DOHH2 (cell line): ENCODE measurements at regions not wholly inside any gene's neighbourhood (a gene's known extent, or its start where the extent isn't known, plus 50 kb on each side); places are given as distances from the start of the nearest gene placed in this dataset.

Experiments
- H3F3A ChIP-seq: fragments of 200-600 bp; sonication (generic), shearing (Covaris generic); 2 replicates; pipeline ENCODE4 v1.6.0; 2016; ENCODE audit warnings: antibody characterized with exemption, mild to moderate bottlenecking; ENCODE audit not compliant: control insufficient read depth, insufficient read depth
- H3K27ac ChIP-seq: fragments of 200-600 bp; sonication (generic); 2 replicates; pipeline ENCODE4 v1.5.1; 2014; ENCODE audit warnings: low read depth, mild to moderate bottlenecking, low read length, moderate library complexity
- H3K27me3 ChIP-seq: fragments of 200-600 bp; sonication (generic); 2 replicates; pipeline ENCODE4 v1.6.1; 2014; ENCODE audit warnings: mild to moderate bottlenecking, low read length, mixed read lengths; ENCODE audit not compliant: control insufficient read depth
- H3K36me3 ChIP-seq: fragments of 200-600 bp; sonication (generic); 2 replicates; pipeline ENCODE4 v1.6.1; 2014; ENCODE audit warnings: mild to moderate bottlenecking, low read length, moderate library complexity, mixed read lengths; ENCODE audit not compliant: control insufficient read depth
- H3K4me1 ChIP-seq: fragments of 200-600 bp; sonication (generic); 2 replicates; pipeline ENCODE4 v1.6.1; 2014; ENCODE audit warnings: mild to moderate bottlenecking, low read length, mixed read lengths; ENCODE audit not compliant: control insufficient read depth
- H3K4me2 ChIP-seq: fragments of 200-600 bp; sonication (generic); 2 replicates; pipeline ENCODE4 v1.6.0; 2014; ENCODE audit warnings: mild to moderate bottlenecking, low read length, moderate library complexity
- H3K4me3 ChIP-seq: fragments of 200-600 bp; sonication (generic); 2 replicates; pipeline ENCODE4 v1.5.1; 2014; ENCODE audit warnings: mild to moderate bottlenecking, low read length, mixed read lengths
- H3K79me2 ChIP-seq: fragments of 200-600 bp; sonication (generic); 2 replicates; pipeline ENCODE4 v1.6.1; 2014; ENCODE audit warnings: mild to moderate bottlenecking, low read length, mixed read lengths; ENCODE audit not compliant: control insufficient read depth
- H3K9me2 ChIP-seq: fragments of 200-600 bp; sonication (generic); replicated peaks from 2 replicates; pipeline ENCODE4 v1.6.1; 2014; ENCODE audit warnings: mild to moderate bottlenecking, low read length, mixed read lengths; ENCODE audit not compliant: control insufficient read depth
- H3K9me3 ChIP-seq: fragments of 200-600 bp; sonication (generic); 2 replicates; pipeline ENCODE4 v1.6.1; 2014; ENCODE audit warnings: antibody characterized with exemption, low read length, mixed read lengths; ENCODE audit not compliant: control insufficient read depth, insufficient read depth
- H4K20me1 ChIP-seq: fragments of 200-600 bp; sonication (generic); 2 replicates; pipeline ENCODE4 v1.6.0; 2014; ENCODE audit warnings: low read depth, mild to moderate bottlenecking, antibody characterized with exemption, low read length, moderate library complexity; ENCODE audit not compliant: control insufficient read depth, insufficient read depth
- CTCF ChIP-seq: fragments of 200-600 bp; sonication (generic); IDR thresholded peaks from one replicate; pipeline ENCODE4 v1.5.1; 2014; ENCODE audit warnings: antibody characterized with exemption, mild to moderate bottlenecking, low read depth, low read length; ENCODE audit not compliant: poor library complexity, severe bottlenecking
- EZH2phosphoT487 ChIP-seq: fragments of 200-600 bp; sonication (generic); IDR thresholded peaks from 2 replicates; pipeline ENCODE4 v1.6.1; 2017; ENCODE audit warnings: borderline replicate concordance, mild to moderate bottlenecking, antibody characterized with exemption, low read length, moderate library complexity, mixed read lengths

- no peaks in the 10 kb centered on the region for H3K9me2 ChIP-seq
- TF ChIP-seq EZH2phosphoT487 (no peak), CTCF (no peak)
- no peak overlapping the region for H3K27ac ChIP-seq
- H3K79me2 ChIP-seq = no peaks in the 10 kb centered on the region
- H3K27me3 ChIP-seq = no peaks in the 10 kb centered on the region
- no peaks in the 10 kb centered on the region for H3K36me3 ChIP-seq
- no peak overlapping the region for H3K4me3 ChIP-seq
- peaks cover 3% of the 10 kb centered on the region; the same call in 1 of the 2 replicates for H3K4me1 ChIP-seq
- H3F3A ChIP-seq = no peaks in the 10 kb centered on the region
- no peaks in the 10 kb centered on the region for H4K20me1 ChIP-seq
- no peak overlapping the region for H3K4me2 ChIP-seq
- no peaks in the 10 kb centered on the region for H3K9me3 ChIP-seq
Measured at GRCh38 chr20:2238601-2239000, 57.2 kb upstream of the TGM3 start.

GRCh38 chr20:2240835-2241234, 55.0 kb upstream of the TGM3 start:
- Histone ChIP-seq H3K27me3 (peaks cover 10% of the 10 kb centered on the region; the same call in 1 of the 2 replicates), H3K4me3 (no peak overlapping the region), H4K20me1 (no peaks in the 10 kb centered on the region), H3K4me2 (no peak overlapping the region), H3F3A (no peaks in the 10 kb centered on the region), H3K9me3 (no peaks in the 10 kb centered on the region), H3K27ac (no peak overlapping the region), H3K4me1 (peaks cover 3% of the 10 kb centered on the region; the same call in 1 of the 2 replicates), H3K79me2 (no peaks in the 10 kb centered on the region), H3K9me2 (no peaks in the 10 kb centered on the region), H3K36me3 (no peaks in the 10 kb centered on the region)
- TF ChIP-seq CTCF (no peak), EZH2phosphoT487 (no peak)

- TF ChIP-seq EZH2phosphoT487 = no peak
- TF ChIP-seq CTCF = no peak
- no peaks in the 10 kb centered on the region for H3K9me3 ChIP-seq
Measured at GRCh38 chr20:2242678-2243077, 53.1 kb upstream of the TGM3 start.

GRCh38 chr20:2244523-2244922, 51.3 kb upstream of the TGM3 start:
- Histone ChIP-seq H3K79me2 (no peaks in the 10 kb centered on the region), H3K36me3 (no peaks in the 10 kb centered on the region), H4K20me1 (no peaks in the 10 kb centered on the region), H3K4me1 (no peaks in the 10 kb centered on the region), H3K27me3 (peaks cover 12% of the 10 kb centered on the region; the same call in 1 of the 2 replicates), H3F3A (no peaks in the 10 kb centered on the region), H3K9me3 (no peaks in the 10 kb centered on the region), H3K27ac (no peak overlapping the region), H3K4me3 (no peak overlapping the region), H3K4me2 (no peak overlapping the region), H3K9me2 (no peaks in the 10 kb centered on the region)
- TF ChIP-seq CTCF (no peak), EZH2phosphoT487 (no peak)

More at GRCh38 chr20:2242678-2243077, 53.1 kb upstream of the TGM3 start:
- Histone ChIP-seq H4K20me1 (no peaks in the 10 kb centered on the region), H3F3A (no peaks in the 10 kb centered on the region), H3K79me2 (no peaks in the 10 kb centered on the region), H3K4me1 (no peaks in the 10 kb centered on the region), H3K9me2 (no peaks in the 10 kb centered on the region), H3K27ac (no peak overlapping the region), H3K36me3 (no peaks in the 10 kb centered on the region), H3K4me3 (no peak overlapping the region), H3K27me3 (peaks cover 12% of the 10 kb centered on the region; the same call in 1 of the 2 replicates), H3K4me2 (no peak overlapping the region)
